CD4-positive, alpha-beta memory T cell (primary cell): ENCODE measurements at regions not wholly inside any gene's neighbourhood (a gene's known extent, or its start where the extent isn't known, plus 50 kb on each side); places are given as distances from the start of the nearest gene placed in this dataset.

Source experiments
- CTCF ChIA-PET: fragments of 350-600 bp; sonication (Branson Sonifier 250); formaldehyde crosslinking; loops from one replicate; lab custom pipeline; 2021; ENCODE audit warnings: inconsistent platforms; ENCODE audit not compliant: partially characterized antibody; lab: Charles Lee
- POLR2A ChIA-PET: fragments of 350-600 bp; sonication (Branson Sonifier 250); formaldehyde crosslinking; loops from one replicate; lab custom pipeline; 2021; ENCODE audit not compliant: partially characterized antibody; lab: Charles Lee
- DNase-seq, 5 donors: peaks; one replicate each; pipeline versions ENCODE4 v3.0.0 to v3.0.0-alpha.2; 2020 to 2022; ENCODE audit warnings: mixed read lengths in 1 of 5
- H3K27ac ChIP-seq: one replicate; pipeline ENCODE4 v1.7.0; 2013; ENCODE audit warnings: low read depth, low read length
- H3K27me3 ChIP-seq: 2 replicates; pipeline ENCODE4 v1.7.0; 2013; ENCODE audit warnings: mild to moderate bottlenecking, low read length, moderate library complexity; ENCODE audit not compliant: insufficient read depth
- H3K36me3 ChIP-seq: 2 replicates; pipeline ENCODE4 v1.7.0; 2013; ENCODE audit warnings: mild to moderate bottlenecking, low read length, moderate library complexity; ENCODE audit not compliant: insufficient read depth
- H3K4me1 ChIP-seq: 2 replicates; pipeline ENCODE4 v1.7.0; 2013; ENCODE audit warnings: mild to moderate bottlenecking, low read length, moderate library complexity; ENCODE audit not compliant: insufficient read depth
- H3K4me3 ChIP-seq, 2 donors: one replicate each; pipeline ENCODE4 v1.7.0; 2013; ENCODE audit warnings: low read length in 2 of 2, mild to moderate bottlenecking in 1 of 2
- H3K9me3 ChIP-seq, 2 donors: one replicate each; pipeline ENCODE4 v1.7.0; 2013; ENCODE audit warnings: low read length in 2 of 2, control low read depth in 1 of 2; ENCODE audit not compliant: control insufficient read depth in 1 of 2
- H3K27ac Mint-ChIP-seq, 7 donors: one replicate each; pipeline ENCODE4 v1.8.0; 2020 to 2021; ENCODE audit warnings: mixed read lengths in 7 of 7, mild to moderate bottlenecking in 6 of 7, inconsistent platforms in 3 of 7, moderate library complexity in 3 of 7
- H3K27me3 Mint-ChIP-seq, 2 donors: one replicate each; pipeline ENCODE4 v1.8.0; 2020 to 2021; ENCODE audit warnings: mixed read lengths in 2 of 2
- H3K36me3 Mint-ChIP-seq, 2 donors: one replicate each; pipeline ENCODE4 v1.8.0; 2020 to 2021; ENCODE audit warnings: mixed read lengths in 2 of 2, inconsistent platforms in 1 of 2, mild to moderate bottlenecking in 1 of 2
- H3K4me1 Mint-ChIP-seq, 4 donors: one replicate each; pipeline ENCODE4 v1.8.0; 2020 to 2021; ENCODE audit warnings: mixed read lengths in 4 of 4, mild to moderate bottlenecking in 1 of 4
- H3K4me3 Mint-ChIP-seq, 8 donors: one replicate each; pipeline ENCODE4 v1.8.0; 2020 to 2021; ENCODE audit warnings: mixed read lengths in 8 of 8, mild to moderate bottlenecking in 7 of 8, moderate library complexity in 6 of 8, inconsistent platforms in 3 of 8
- H3K9me3 Mint-ChIP-seq, 8 donors: one replicate each; pipeline ENCODE4 v1.8.0; 2020 to 2021; ENCODE audit warnings: mixed read lengths in 8 of 8, mild to moderate bottlenecking in 5 of 8, inconsistent platforms in 3 of 8, moderate library complexity in 1 of 8
- intact Hi-C: fragments of 100-400 bp; cut with micrococcal nuclease; formaldehyde crosslinking; loops from one replicate; pipeline ENCODE4 v1.15.1; 2023

- Mint-ChIP-seq H3K27me3 (peaks cover 6 to 15% of the 10 kb centered on the region in 2 donors), H3K4me3 (no peak overlapping the region), H3K9me3 (peaks cover 0 to 2% (median 0%) of the 10 kb centered on the region in 8 donors), H3K36me3 (no peaks in the 10 kb centered on the region), H3K4me1 (no peaks in the 10 kb centered on the region), H3K27ac (no peak overlapping the region)
- intact Hi-C loops = no loop called here
- Histone ChIP-seq H3K9me3 (no peaks in the 10 kb centered on the region), H3K4me1 (no peaks in the 10 kb centered on the region), H3K27ac (no peak overlapping the region), H3K27me3 (no peaks in the 10 kb centered on the region), H3K4me3 (no peak overlapping the region), H3K36me3 (no peaks in the 10 kb centered on the region)
- ChIA-PET POLR2A (no interaction called here), CTCF (no interaction called here)
- DNase-seq = no peak
Observed at GRCh38 chr2:39606585-39606984, 59.1 kb upstream of the TMEM178A start.

- H3K27me3 Mint-ChIP-seq = peaks cover 6 to 15% of the 10 kb centered on the region in 2 donors
- H3K27me3 ChIP-seq = no peaks in the 10 kb centered on the region
- no peaks in the 10 kb centered on the region for H3K9me3 ChIP-seq
- intact Hi-C loops = no loop called here
- peaks cover 0 to 2% (median 0%) of the 10 kb centered on the region in 8 donors for H3K9me3 Mint-ChIP-seq
- H3K36me3 ChIP-seq = no peaks in the 10 kb centered on the region
- no peaks in the 10 kb centered on the region for H3K4me1 ChIP-seq
- no peaks in the 10 kb centered on the region for H3K36me3 Mint-ChIP-seq
- H3K4me3 ChIP-seq = no peak overlapping the region
- ChIA-PET CTCF (no interaction called here), POLR2A (no interaction called here)
- no peak for DNase-seq
- H3K4me3 Mint-ChIP-seq = no peak overlapping the region
- H3K4me1 Mint-ChIP-seq = no peaks in the 10 kb centered on the region
- no peak overlapping the region for H3K27ac ChIP-seq
- no peak overlapping the region for H3K27ac Mint-ChIP-seq
Observed at GRCh38 chr2:39607538-39608262, 58.0 kb upstream of the TMEM178A start.

- POLR2A ChIA-PET = no interaction called here
- Mint-ChIP-seq H3K9me3 (peaks cover 0 to 2% (median 0%) of the 10 kb centered on the region in 8 donors), H3K36me3 (no peaks in the 10 kb centered on the region), H3K4me1 (no peaks in the 10 kb centered on the region), H3K4me3 (no peak overlapping the region), H3K27ac (no peak overlapping the region), H3K27me3 (peaks cover 6 to 15% of the 10 kb centered on the region in 2 donors)
- DNase-seq = no peak
- no peak overlapping the region for H3K4me3 ChIP-seq
- H3K27ac ChIP-seq = no peak overlapping the region
- H3K27me3 ChIP-seq = no peaks in the 10 kb centered on the region
- no peaks in the 10 kb centered on the region for H3K36me3 ChIP-seq
- no peaks in the 10 kb centered on the region for H3K9me3 ChIP-seq
- intact Hi-C loops = no loop called here
- CTCF ChIA-PET = no interaction called here
- H3K4me1 ChIP-seq = no peaks in the 10 kb centered on the region
Observed at GRCh38 chr2:39608263-39608575, 57.5 kb upstream of the TMEM178A start.

- Mint-ChIP-seq H3K9me3 (peaks cover 0 to under 1% (median 0%) of the 10 kb centered on the region in 8 donors), H3K27ac (no peak overlapping the region), H3K4me3 (peak overlapping the region in 1 of 8 donors; percentile 36), H3K27me3 (peaks cover 6 to 12% of the 10 kb centered on the region in 2 donors), H3K4me1 (no peaks in the 10 kb centered on the region), H3K36me3 (no peaks in the 10 kb centered on the region)
- Histone ChIP-seq H3K27me3 (no peaks in the 10 kb centered on the region), H3K9me3 (no peaks in the 10 kb centered on the region), H3K4me1 (no peaks in the 10 kb centered on the region), H3K27ac (no peak overlapping the region), H3K4me3 (no peak overlapping the region), H3K36me3 (no peaks in the 10 kb centered on the region)
- intact Hi-C loops = no loop called here
- POLR2A ChIA-PET = no interaction called here
- DNase-seq = no peak
- CTCF ChIA-PET = no interaction called here
Observed at GRCh38 chr2:39608686-39609441, 56.9 kb upstream of the TMEM178A start.

GRCh38 chr2:39609917-39610316 lies 55.8 kb upstream of the TMEM178A start:
- H3K27me3 ChIP-seq = no peaks in the 10 kb centered on the region
- Mint-ChIP-seq H3K4me3 (no peak overlapping the region), H3K27me3 (peaks cover 8% of the 10 kb centered on the region in 2 donors), H3K9me3 (no peaks in the 10 kb centered on the region), H3K27ac (no peak overlapping the region), H3K4me1 (no peaks in the 10 kb centered on the region), H3K36me3 (no peaks in the 10 kb centered on the region)
- POLR2A ChIA-PET = no interaction called here
- H3K4me3 ChIP-seq = no peak overlapping the region
- no peak overlapping the region for H3K27ac ChIP-seq
- no peak for DNase-seq
- intact Hi-C loops = no loop called here
- CTCF ChIA-PET = no interaction called here
- H3K9me3 ChIP-seq = no peaks in the 10 kb centered on the region
- no peaks in the 10 kb centered on the region for H3K4me1 ChIP-seq
- H3K36me3 ChIP-seq = no peaks in the 10 kb centered on the region

GRCh38 chr2:39615675-39616074 lies 50.0 kb upstream of the TMEM178A start:
- Histone ChIP-seq H3K27ac (no peak overlapping the region), H3K9me3 (no peaks in the 10 kb centered on the region), H3K27me3 (no peaks in the 10 kb centered on the region), H3K36me3 (no peaks in the 10 kb centered on the region), H3K4me1 (no peaks in the 10 kb centered on the region), H3K4me3 (no peak overlapping the region)
- ChIA-PET CTCF (no interaction called here), POLR2A (no interaction called here)
- peaks cover 20 to 23% of the 10 kb centered on the region in 2 donors for H3K27me3 Mint-ChIP-seq
- no peak overlapping the region for H3K4me3 Mint-ChIP-seq
- H3K27ac Mint-ChIP-seq = no peak overlapping the region
- no peak for DNase-seq
- no peaks in the 10 kb centered on the region for H3K9me3 Mint-ChIP-seq
- no peaks in the 10 kb centered on the region for H3K36me3 Mint-ChIP-seq
- intact Hi-C loops = no loop called here
- H3K4me1 Mint-ChIP-seq = peaks cover 0 to 6% (median 3%) of the 10 kb centered on the region in 4 donors
